ENCODE measurements at regions not wholly inside any gene's neighbourhood (a gene's known extent, or its start where the extent isn't known, plus 50 kb on each side); places are given as distances from the start of the nearest gene placed in this dataset.
A peak's percentile ranks its signal among the peaks of the same experiment; 100 is the strongest.

- in situ Hi-C loops (cut with HindIII; ENCODE audit: low sequenced_read_pairs) = no loop called here
- no peak for DNase-seq (ENCODE audit: low spot score)
Observed at GRCh38 chr19:30161021-30161655, 211.0 kb upstream of the ZNF536 start.

- peak; percentile 6 for DNase-seq (ENCODE audit: low spot score)
Observed at GRCh38 chr19:30161770-30162169, 210.4 kb upstream of the ZNF536 start.

GRCh38 chr19:30162718-30163117 lies 209.5 kb upstream of the ZNF536 start:
- no peak for DNase-seq (ENCODE audit: low spot score)
- in situ Hi-C loops (cut with HindIII; ENCODE audit: low sequenced_read_pairs) = no loop called here

More at GRCh38 chr19:30161770-30162169, 210.4 kb upstream of the ZNF536 start:
- in situ Hi-C loops (cut with HindIII; ENCODE audit: low sequenced_read_pairs) = no loop called here

GRCh38 chr19:30163663-30164062 lies 208.5 kb upstream of the ZNF536 start:
- DNase-seq (ENCODE audit: low spot score) = no peak
- in situ Hi-C loops (cut with HindIII; ENCODE audit: low sequenced_read_pairs) = no loop called here

- in situ Hi-C loops (cut with HindIII; ENCODE audit: low sequenced_read_pairs) = no loop called here
Observed at GRCh38 chr19:30165228-30165813, 206.9 kb upstream of the ZNF536 start.

GRCh38 chr19:30167206-30167868 lies 204.8 kb upstream of the ZNF536 start:
- DNase-seq (ENCODE audit: low spot score) = no peak
- in situ Hi-C loops (cut with HindIII; ENCODE audit: low sequenced_read_pairs) = no loop called here

More at GRCh38 chr19:30165228-30165813, 206.9 kb upstream of the ZNF536 start:
- DNase-seq (ENCODE audit: low spot score) = no peak

GRCh38 chr19:30167976-30168635 lies 204.1 kb upstream of the ZNF536 start:
- in situ Hi-C loops (cut with HindIII; ENCODE audit: low sequenced_read_pairs) = no loop called here
- no peak for DNase-seq (ENCODE audit: low spot score)

- in situ Hi-C loops (cut with HindIII; ENCODE audit: low sequenced_read_pairs) = no loop called here
- no peak for DNase-seq (ENCODE audit: low spot score)
Observed at GRCh38 chr19:30168760-30169159, 203.4 kb upstream of the ZNF536 start.

- DNase-seq (ENCODE audit: low spot score) = no peak
Observed at GRCh38 chr19:30169196-30169900, 202.8 kb upstream of the ZNF536 start.

GRCh38 chr19:30170081-30170480 lies 202.1 kb upstream of the ZNF536 start:
- in situ Hi-C loops (cut with HindIII; ENCODE audit: low sequenced_read_pairs) = no loop called here
- DNase-seq (ENCODE audit: low spot score) = no peak

More at GRCh38 chr19:30169196-30169900, 202.8 kb upstream of the ZNF536 start:
- in situ Hi-C loops (cut with HindIII; ENCODE audit: low sequenced_read_pairs) = no loop called here

GRCh38 chr19:30170495-30171137 lies 201.6 kb upstream of the ZNF536 start:
- in situ Hi-C loops (cut with HindIII; ENCODE audit: low sequenced_read_pairs) = no loop called here
- DNase-seq (ENCODE audit: low spot score) = no peak

GRCh38 chr19:30171138-30171635 lies 201.0 kb upstream of the ZNF536 start:
- in situ Hi-C loops (cut with HindIII; ENCODE audit: low sequenced_read_pairs) = no loop called here
- no peak for DNase-seq (ENCODE audit: low spot score)

- no peak for DNase-seq (ENCODE audit: low spot score)
- in situ Hi-C loops (cut with HindIII; ENCODE audit: low sequenced_read_pairs) = no loop called here
Observed at GRCh38 chr19:30171795-30172612, 200.2 kb upstream of the ZNF536 start.

- in situ Hi-C loops (cut with HindIII; ENCODE audit: low sequenced_read_pairs) = no loop called here
- DNase-seq (ENCODE audit: low spot score) = no peak
Observed at GRCh38 chr19:30172613-30173242, 199.5 kb upstream of the ZNF536 start.

- in situ Hi-C loops (cut with HindIII; ENCODE audit: low sequenced_read_pairs) = no loop called here
- no peak for DNase-seq (ENCODE audit: low spot score)
Observed at GRCh38 chr19:30173593-30174356, 198.4 kb upstream of the ZNF536 start.

- in situ Hi-C loops (cut with HindIII; ENCODE audit: low sequenced_read_pairs) = no loop called here
- no peak for DNase-seq (ENCODE audit: low spot score)
Observed at GRCh38 chr19:30174357-30174645, 197.9 kb upstream of the ZNF536 start.

GRCh38 chr19:30174791-30175190 lies 197.4 kb upstream of the ZNF536 start:
- in situ Hi-C loops (cut with HindIII; ENCODE audit: low sequenced_read_pairs) = no loop called here

More at GRCh38 chr19:30174791-30175190, 197.4 kb upstream of the ZNF536 start:
- DNase-seq (ENCODE audit: low spot score) = no peak

Data from G401 (cell line).